Immature natural killer cell (primary cell): ENCODE measurements at regions not wholly inside any gene's neighbourhood (a gene's known extent, or its start where the extent isn't known, plus 50 kb on each side); places are given as distances from the start of the nearest gene placed in this dataset.

Experiments
- DNase-seq, 3 donors: peaks; one replicate each; pipeline ENCODE4 v3.0.0; 2022; ENCODE audit warnings: mixed read lengths in 1 of 3
- H3K27ac Mint-ChIP-seq, 6 donors: one replicate each; pipeline ENCODE4 v1.8.0; 2020; ENCODE audit warnings: mixed read lengths in 6 of 6, mild to moderate bottlenecking in 5 of 6, inconsistent platforms in 4 of 6, moderate library complexity in 3 of 6
- H3K27me3 Mint-ChIP-seq, 3 donors: one replicate each; pipeline ENCODE4 v1.8.0; 2020 to 2021; ENCODE audit warnings: low read depth in 3 of 3, mild to moderate bottlenecking in 3 of 3, mixed read lengths in 3 of 3, moderate library complexity in 3 of 3, inconsistent platforms in 1 of 3
- H3K36me3 Mint-ChIP-seq, 3 donors: one replicate each; pipeline ENCODE4 v1.8.0; 2020; ENCODE audit warnings: mixed read lengths in 3 of 3, inconsistent platforms in 2 of 3, mild to moderate bottlenecking in 2 of 3
- H3K4me1 Mint-ChIP-seq, 2 donors: one replicate each; pipeline ENCODE4 v1.8.0; 2020; ENCODE audit warnings: inconsistent platforms in 2 of 2, mild to moderate bottlenecking in 2 of 2, mixed read lengths in 2 of 2, moderate library complexity in 1 of 2
- H3K4me3 Mint-ChIP-seq, 5 donors: one replicate each; pipeline ENCODE4 v1.8.0; 2020; ENCODE audit warnings: mild to moderate bottlenecking in 5 of 5, mixed read lengths in 5 of 5, inconsistent platforms in 3 of 5, moderate library complexity in 3 of 5
- H3K9me3 Mint-ChIP-seq, 6 donors: one replicate each; pipeline ENCODE4 v1.8.0; 2020; ENCODE audit warnings: mild to moderate bottlenecking in 6 of 6, mixed read lengths in 6 of 6, inconsistent platforms in 4 of 6, moderate library complexity in 3 of 6

- DNase-seq = no peak
- peaks cover 0 to 2% (median 0%) of the 10 kb centered on the region in 3 donors for H3K27me3 Mint-ChIP-seq
- peaks cover 0 to 17% (median 11%) of the 10 kb centered on the region in 6 donors for H3K9me3 Mint-ChIP-seq
- no peaks in the 10 kb centered on the region for H3K4me1 Mint-ChIP-seq
- no peaks in the 10 kb centered on the region for H3K36me3 Mint-ChIP-seq
- no peak overlapping the region for H3K27ac Mint-ChIP-seq
- H3K4me3 Mint-ChIP-seq = no peak overlapping the region
Observed at GRCh38 chr9:22354699-22355384, 91.8 kb upstream of the DMRTA1 start.

GRCh38 chr9:22356985-22357384 is 89.6 kb upstream of the DMRTA1 start:
- no peak for DNase-seq
- Mint-ChIP-seq H3K36me3 (no peaks in the 10 kb centered on the region), H3K27me3 (peaks cover 0 to 2% (median 0%) of the 10 kb centered on the region in 3 donors), H3K9me3 (peaks cover 0 to 22% (median 11%) of the 10 kb centered on the region in 6 donors), H3K4me3 (no peak overlapping the region), H3K4me1 (no peaks in the 10 kb centered on the region), H3K27ac (no peak overlapping the region)

- Mint-ChIP-seq H3K9me3 (peaks cover 2 to 31% (median 11%) of the 10 kb centered on the region in 6 donors), H3K4me1 (no peaks in the 10 kb centered on the region), H3K27ac (no peak overlapping the region), H3K36me3 (no peaks in the 10 kb centered on the region), H3K4me3 (no peak overlapping the region), H3K27me3 (peaks cover 0 to 3% (median 1%) of the 10 kb centered on the region in 3 donors)
- no peak for DNase-seq
Observed at GRCh38 chr9:22363421-22363887, 83.2 kb upstream of the DMRTA1 start.

- Mint-ChIP-seq H3K4me1 (no peaks in the 10 kb centered on the region), H3K4me3 (no peak overlapping the region), H3K27ac (no peak overlapping the region), H3K9me3 (peaks cover 0 to 9% (median 4%) of the 10 kb centered on the region in 6 donors), H3K27me3 (no peaks in the 10 kb centered on the region), H3K36me3 (no peaks in the 10 kb centered on the region)
- DNase-seq = no peak
Observed at GRCh38 chr9:22373636-22374035, 73.0 kb upstream of the DMRTA1 start.

- Mint-ChIP-seq H3K9me3 (peaks cover 0 to 9% (median 2%) of the 10 kb centered on the region in 6 donors), H3K4me1 (no peaks in the 10 kb centered on the region), H3K27ac (no peak overlapping the region), H3K4me3 (no peak overlapping the region), H3K36me3 (no peaks in the 10 kb centered on the region), H3K27me3 (no peaks in the 10 kb centered on the region)
- no peak for DNase-seq
Observed at GRCh38 chr9:22374051-22374450, 72.6 kb upstream of the DMRTA1 start.

- no peak for DNase-seq
- Mint-ChIP-seq H3K36me3 (no peaks in the 10 kb centered on the region), H3K4me1 (no peaks in the 10 kb centered on the region), H3K9me3 (peaks cover 0 to 12% (median 4%) of the 10 kb centered on the region in 6 donors), H3K27ac (no peak overlapping the region), H3K4me3 (no peak overlapping the region), H3K27me3 (no peaks in the 10 kb centered on the region)
Observed at GRCh38 chr9:22379272-22379671, 67.4 kb upstream of the DMRTA1 start.

- H3K36me3 Mint-ChIP-seq = no peaks in the 10 kb centered on the region
- no peak overlapping the region for H3K4me3 Mint-ChIP-seq
- H3K9me3 Mint-ChIP-seq = peaks cover 0 to 12% (median 6%) of the 10 kb centered on the region in 6 donors
- H3K4me1 Mint-ChIP-seq = no peaks in the 10 kb centered on the region
- no peak for DNase-seq
- H3K27ac Mint-ChIP-seq = no peak overlapping the region
- H3K27me3 Mint-ChIP-seq = no peaks in the 10 kb centered on the region
Observed at GRCh38 chr9:22381170-22381569, 65.5 kb upstream of the DMRTA1 start.

- no peaks in the 10 kb centered on the region for H3K4me1 Mint-ChIP-seq
- no peak for DNase-seq
- H3K9me3 Mint-ChIP-seq = peaks cover 0 to 12% (median 5%) of the 10 kb centered on the region in 6 donors
- H3K27ac Mint-ChIP-seq = no peak overlapping the region
- no peak overlapping the region for H3K4me3 Mint-ChIP-seq
- no peaks in the 10 kb centered on the region for H3K36me3 Mint-ChIP-seq
- H3K27me3 Mint-ChIP-seq = no peaks in the 10 kb centered on the region
Observed at GRCh38 chr9:22382331-22382730, 64.3 kb upstream of the DMRTA1 start.

- H3K4me3 Mint-ChIP-seq = no peak overlapping the region
- DNase-seq = no peak
- H3K27ac Mint-ChIP-seq = no peak overlapping the region
- H3K4me1 Mint-ChIP-seq = no peaks in the 10 kb centered on the region
- no peaks in the 10 kb centered on the region for H3K36me3 Mint-ChIP-seq
- no peaks in the 10 kb centered on the region for H3K27me3 Mint-ChIP-seq
- H3K9me3 Mint-ChIP-seq = peaks cover 0 to 12% (median 7%) of the 10 kb centered on the region in 6 donors
Observed at GRCh38 chr9:22383718-22384117, 62.9 kb upstream of the DMRTA1 start.

- no peaks in the 10 kb centered on the region for H3K27me3 Mint-ChIP-seq
- H3K9me3 Mint-ChIP-seq = peaks cover 0 to 12% (median 5%) of the 10 kb centered on the region in 6 donors
- no peak overlapping the region for H3K27ac Mint-ChIP-seq
- no peak for DNase-seq
- no peak overlapping the region for H3K4me3 Mint-ChIP-seq
- H3K36me3 Mint-ChIP-seq = no peaks in the 10 kb centered on the region
- H3K4me1 Mint-ChIP-seq = no peaks in the 10 kb centered on the region
Observed at GRCh38 chr9:22389271-22389670, 57.4 kb upstream of the DMRTA1 start.

GRCh38 chr9:22392523-22392922 is 54.1 kb upstream of the DMRTA1 start:
- H3K9me3 Mint-ChIP-seq = peaks cover 1 to 16% (median 9%) of the 10 kb centered on the region in 6 donors
- DNase-seq = no peak
- no peaks in the 10 kb centered on the region for H3K36me3 Mint-ChIP-seq
- no peaks in the 10 kb centered on the region for H3K4me1 Mint-ChIP-seq
- peaks cover 0 to 3% (median 0%) of the 10 kb centered on the region in 3 donors for H3K27me3 Mint-ChIP-seq
- no peak overlapping the region for H3K4me3 Mint-ChIP-seq
- no peak overlapping the region for H3K27ac Mint-ChIP-seq

GRCh38 chr9:22395687-22396141 is 50.9 kb upstream of the DMRTA1 start:
- Mint-ChIP-seq H3K4me3 (no peak overlapping the region), H3K27me3 (peaks cover 0 to 3% (median 3%) of the 10 kb centered on the region in 3 donors), H3K9me3 (peaks cover 1 to 16% (median 9%) of the 10 kb centered on the region in 6 donors), H3K36me3 (no peaks in the 10 kb centered on the region), H3K4me1 (no peaks in the 10 kb centered on the region), H3K27ac (no peak overlapping the region)
- DNase-seq = no peak
